Transverse colon (tissue), 4 donors: ENCODE measurements at regions not wholly inside any gene's neighbourhood (a gene's known extent, or its start where the extent isn't known, plus 50 kb on each side); places are given as distances from the start of the nearest gene placed in this dataset.

Experiments
- EP300 ChIP-seq: sonication (generic); formaldehyde crosslinking; IDR thresholded peaks from one replicate; pipeline ENCODE4 v1.6.1; 2017; ENCODE audit warnings: antibody characterized with exemption, low read depth
- POLR2A ChIP-seq: fragments of 450-650 bp; IDR thresholded peaks from one replicate; pipeline ENCODE4 v1.6.1; 2016; ENCODE audit warnings: antibody characterized with exemption, mild to moderate bottlenecking, moderate library complexity
- POLR2AphosphoS5 ChIP-seq, 3 donors: sonication (generic); formaldehyde crosslinking; IDR thresholded peaks; one replicate each; pipeline ENCODE4 v1.6.1; 2016; ENCODE audit warnings: antibody characterized with exemption in 3 of 3
- TF ChIP-seq, protein P1 (sequence below), 5 experiments: fragments of 200-600 bp in 3 of 5; fragments of 450-650 bp in 2 of 5; sonication (generic) in 3 of 5; IDR thresholded peaks; 1 replicate in 2 of 5; 2 replicates in 3 of 5; pipeline ENCODE4 v1.5.1; 2016 to 2017; ENCODE audit warnings: antibody characterized with exemption in 5 of 5, inconsistent platforms in 3 of 5, mild to moderate bottlenecking in 2 of 5, moderate library complexity in 1 of 5

DNA sequence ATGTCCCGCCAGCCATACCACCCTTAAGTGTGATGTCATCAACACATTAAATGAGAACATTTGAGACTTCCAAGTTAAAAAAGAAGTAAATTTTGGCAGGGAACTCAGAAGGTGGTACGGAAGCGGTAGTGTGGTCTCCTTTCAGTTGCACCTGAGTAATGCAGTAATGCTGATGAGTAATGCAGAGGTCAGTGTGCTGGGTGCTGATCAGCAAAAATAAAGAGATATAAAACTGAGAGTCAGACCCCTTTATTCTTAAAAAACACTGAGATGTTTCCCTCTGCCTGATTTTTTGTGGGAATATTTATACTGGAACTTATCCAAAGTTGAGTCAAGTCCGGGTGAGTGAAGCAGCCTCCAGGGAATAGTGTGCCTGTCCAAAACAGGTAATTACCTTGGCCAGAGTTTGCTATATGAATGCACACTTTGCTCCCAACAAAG lies 370.6 kb upstream of the PRICKLE1 start:
- TF ChIP-seq, protein P1, sequence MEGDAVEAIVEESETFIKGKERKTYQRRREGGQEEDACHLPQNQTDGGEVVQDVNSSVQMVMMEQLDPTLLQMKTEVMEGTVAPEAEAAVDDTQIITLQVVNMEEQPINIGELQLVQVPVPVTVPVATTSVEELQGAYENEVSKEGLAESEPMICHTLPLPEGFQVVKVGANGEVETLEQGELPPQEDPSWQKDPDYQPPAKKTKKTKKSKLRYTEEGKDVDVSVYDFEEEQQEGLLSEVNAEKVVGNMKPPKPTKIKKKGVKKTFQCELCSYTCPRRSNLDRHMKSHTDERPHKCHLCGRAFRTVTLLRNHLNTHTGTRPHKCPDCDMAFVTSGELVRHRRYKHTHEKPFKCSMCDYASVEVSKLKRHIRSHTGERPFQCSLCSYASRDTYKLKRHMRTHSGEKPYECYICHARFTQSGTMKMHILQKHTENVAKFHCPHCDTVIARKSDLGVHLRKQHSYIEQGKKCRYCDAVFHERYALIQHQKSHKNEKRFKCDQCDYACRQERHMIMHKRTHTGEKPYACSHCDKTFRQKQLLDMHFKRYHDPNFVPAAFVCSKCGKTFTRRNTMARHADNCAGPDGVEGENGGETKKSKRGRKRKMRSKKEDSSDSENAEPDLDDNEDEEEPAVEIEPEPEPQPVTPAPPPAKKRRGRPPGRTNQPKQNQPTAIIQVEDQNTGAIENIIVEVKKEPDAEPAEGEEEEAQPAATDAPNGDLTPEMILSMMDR (IDR thresholded peaks at IDR 0.05), result no peak
- TF ChIP-seq POLR2A (no peak), POLR2AphosphoS5 (IDR thresholded peaks at IDR 0.05) (no peak), EP300 (no peak)
